GM18502 (cell line): ENCODE measurements at regions not wholly inside any gene's neighbourhood (a gene's known extent, or its start where the extent isn't known, plus 50 kb on each side); places are given as distances from the start of the nearest gene placed in this dataset.
A peak's percentile ranks its signal among the peaks of the same experiment; 100 is the strongest.
"Not testable (repeated sequence)": the region's sequence is repeated elsewhere in the genome, so short reads cannot be mapped to it uniquely, and the experiment has no call there.

Experiments
- ATAC-seq: cut with Tn5 transposase; IDR thresholded peaks from one replicate; pipeline ENCODE4 v1.9.1; 2021; ENCODE audit warnings: mild to moderate bottlenecking; ENCODE audit not compliant: unreplicated experiment, poor library complexity

GRCh38 chr13:76672420-76672819 is 213.8 kb downstream of the KCTD12 start:
- no peak for ATAC-seq

- ATAC-seq = no peak
Observed at GRCh38 chr13:76668716-76669115, 217.5 kb downstream of the KCTD12 start.

- ATAC-seq = no peak
Observed at GRCh38 chr13:76668141-76668540, 218.1 kb downstream of the KCTD12 start.

- no peak for ATAC-seq
Observed at GRCh38 chr13:76667551-76667950, 218.7 kb downstream of the KCTD12 start.

- no peak for ATAC-seq
Observed at GRCh38 chr13:76663592-76664335, 222.4 kb downstream of the KCTD12 start.

- not testable (repeated sequence) for ATAC-seq
Observed at GRCh38 chr13:76659074-76659473, 227.1 kb downstream of the KCTD12 start.

- peak; percentile 53 for ATAC-seq
Observed at GRCh38 chr13:76656500-76656899, 229.7 kb downstream of the KCTD12 start.

- peak; percentile 72 for ATAC-seq
Observed at GRCh38 chr13:76656056-76656455, 230.1 kb downstream of the KCTD12 start.

- ATAC-seq = no peak
Observed at GRCh38 chr13:76654263-76654662, 231.9 kb downstream of the KCTD12 start.

- ATAC-seq = no peak
Observed at GRCh38 chr13:76651286-76651685, 234.9 kb downstream of the KCTD12 start.

GRCh38 chr13:76647550-76647949 is 238.7 kb downstream of the KCTD12 start:
- ATAC-seq = no peak

GRCh38 chr13:76646946-76647345 is 239.3 kb downstream of the KCTD12 start:
- no peak for ATAC-seq

GRCh38 chr13:76645632-76646031 is 240.6 kb downstream of the KCTD12 start:
- ATAC-seq = no peak

GRCh38 chr13:76644906-76645305 is 241.3 kb downstream of the KCTD12 start:
- ATAC-seq = no peak

GRCh38 chr13:76643596-76643995 is 242.6 kb downstream of the KCTD12 start:
- no peak for ATAC-seq

- no peak for ATAC-seq
Observed at GRCh38 chr13:76641056-76641455, 245.1 kb downstream of the KCTD12 start.

- no peak for ATAC-seq
Observed at GRCh38 chr13:76638882-76639281, 247.3 kb downstream of the KCTD12 start.

GRCh38 chr13:76638181-76638580 is 248.0 kb downstream of the KCTD12 start:
- ATAC-seq = no peak

- ATAC-seq = no peak
Observed at GRCh38 chr13:76637641-76638141, 248.5 kb downstream of the KCTD12 start.

- no peak for ATAC-seq
Observed at GRCh38 chr13:76636829-76637228, 249.4 kb downstream of the KCTD12 start.

GRCh38 chr13:76635232-76636230 is 250.7 kb downstream of the KCTD12 start:
- peak; percentile 70 for ATAC-seq
